ENCODE measurements at regions not wholly inside any gene's neighbourhood (a gene's known extent, or its start where the extent isn't known, plus 50 kb on each side); places are given as distances from the start of the nearest gene placed in this dataset.

GRCh38 chr1:82373710-82374109 lies 573.0 kb downstream of the ADGRL2 start:
- TF ChIP-seq CTCF (IDR thresholded peaks at IDR 0.05) = no peak
- no peak for TF ChIP-seq POLR2A (IDR thresholded peaks at IDR 0.05)

Data from Peyer's patch (tissue), 4 donors.